Neural progenitor cell (in vitro differentiated cells): ENCODE measurements at regions not wholly inside any gene's neighbourhood (a gene's known extent, or its start where the extent isn't known, plus 50 kb on each side); places are given as distances from the start of the nearest gene placed in this dataset.

ENCODE experiments used
- CTCF ChIP-seq: fragments of 200-600 bp; sonication (generic); IDR thresholded peaks from 2 replicates; pipeline ENCODE4 v1.5.1; 2017; ENCODE audit warnings: antibody characterized with exemption, mild to moderate bottlenecking
- EZH2phosphoT487 ChIP-seq: fragments of 200-600 bp; sonication (generic); IDR thresholded peaks from 2 replicates; pipeline ENCODE4 v1.6.1; 2017; ENCODE audit warnings: antibody characterized with exemption

GRCh38 chr22:11616811-11617210 is 3911.2 kb upstream of the OR11H1 start:
- TF ChIP-seq EZH2phosphoT487 = no peak
- no peak for TF ChIP-seq CTCF
